ENCODE measurements at regions not wholly inside any gene's neighbourhood (a gene's known extent, or its start where the extent isn't known, plus 50 kb on each side); places are given as distances from the start of the nearest gene placed in this dataset.

DNA sequence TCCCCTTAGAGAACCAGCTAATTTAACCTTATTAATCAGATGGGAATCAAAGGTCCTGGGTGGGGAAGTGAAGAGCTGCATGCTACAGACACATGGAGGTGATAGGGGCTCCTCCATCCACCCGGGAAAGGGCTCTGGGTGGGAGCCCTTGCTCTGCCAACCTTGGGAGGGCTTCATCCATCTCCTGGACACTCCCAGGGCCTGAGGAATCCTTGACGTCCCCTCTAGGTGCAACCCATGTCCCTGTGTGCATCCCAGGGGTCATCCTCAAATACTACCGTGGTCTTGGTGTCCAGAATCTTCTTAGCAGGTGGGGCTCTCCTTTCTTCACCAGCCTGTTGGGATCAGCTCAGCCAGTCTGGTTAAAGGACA lies 55.4 kb upstream of the IGFBP3 start:
- no peak for TF ChIP-seq EZH2phosphoT487 (IDR thresholded peaks at IDR 0.05; ENCODE audit: borderline replicate concordance, low read depth, low read length)
- TF ChIP-seq, protein P1, sequence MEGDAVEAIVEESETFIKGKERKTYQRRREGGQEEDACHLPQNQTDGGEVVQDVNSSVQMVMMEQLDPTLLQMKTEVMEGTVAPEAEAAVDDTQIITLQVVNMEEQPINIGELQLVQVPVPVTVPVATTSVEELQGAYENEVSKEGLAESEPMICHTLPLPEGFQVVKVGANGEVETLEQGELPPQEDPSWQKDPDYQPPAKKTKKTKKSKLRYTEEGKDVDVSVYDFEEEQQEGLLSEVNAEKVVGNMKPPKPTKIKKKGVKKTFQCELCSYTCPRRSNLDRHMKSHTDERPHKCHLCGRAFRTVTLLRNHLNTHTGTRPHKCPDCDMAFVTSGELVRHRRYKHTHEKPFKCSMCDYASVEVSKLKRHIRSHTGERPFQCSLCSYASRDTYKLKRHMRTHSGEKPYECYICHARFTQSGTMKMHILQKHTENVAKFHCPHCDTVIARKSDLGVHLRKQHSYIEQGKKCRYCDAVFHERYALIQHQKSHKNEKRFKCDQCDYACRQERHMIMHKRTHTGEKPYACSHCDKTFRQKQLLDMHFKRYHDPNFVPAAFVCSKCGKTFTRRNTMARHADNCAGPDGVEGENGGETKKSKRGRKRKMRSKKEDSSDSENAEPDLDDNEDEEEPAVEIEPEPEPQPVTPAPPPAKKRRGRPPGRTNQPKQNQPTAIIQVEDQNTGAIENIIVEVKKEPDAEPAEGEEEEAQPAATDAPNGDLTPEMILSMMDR (conservative IDR thresholded peaks at IDR 0.05; ENCODE audit: low read length) = no peak
